ENCODE measurements at regions not wholly inside any gene's neighbourhood (a gene's known extent, or its start where the extent isn't known, plus 50 kb on each side); places are given as distances from the start of the nearest gene placed in this dataset.

DNA sequence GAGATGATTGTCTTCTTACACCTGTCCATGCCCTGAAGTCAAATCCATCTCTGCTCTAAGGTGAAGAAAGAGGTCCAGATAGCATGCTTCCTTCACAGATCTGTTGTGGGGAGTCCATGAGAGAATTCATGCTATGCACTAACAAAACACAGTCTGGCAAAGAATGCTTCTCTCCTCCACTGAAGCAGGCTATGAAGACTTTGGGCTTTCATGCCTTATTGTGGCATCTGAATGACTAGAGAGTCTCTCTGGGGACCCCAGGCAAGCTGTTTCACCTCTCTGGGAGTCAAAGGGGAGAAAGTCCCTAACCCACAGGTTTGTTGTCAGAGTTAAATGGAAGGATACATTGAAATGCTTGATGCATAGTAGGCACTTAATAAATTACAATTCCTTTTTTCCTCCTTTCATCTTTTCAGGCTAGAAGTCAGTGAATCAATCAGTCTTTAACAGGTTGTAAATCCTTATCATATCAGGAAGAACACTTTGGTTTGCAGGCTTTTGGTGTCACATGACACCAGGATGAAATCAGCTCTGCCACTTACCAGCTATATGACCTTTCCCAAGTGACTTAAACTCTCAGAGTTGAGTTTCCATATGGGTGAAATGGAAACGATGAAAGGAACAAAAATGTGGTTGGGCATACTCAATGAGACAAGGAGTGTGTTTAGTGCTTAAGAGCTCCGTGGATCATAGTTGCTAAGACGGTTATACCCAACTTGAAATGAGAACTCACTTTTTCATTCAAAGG, 200.1 kb upstream of the DAB1 start:
- H3K4me3 ChIP-seq (ENCODE audit: low read depth, low read length) = no peak overlapping the region
- TF ChIP-seq, protein P1, sequence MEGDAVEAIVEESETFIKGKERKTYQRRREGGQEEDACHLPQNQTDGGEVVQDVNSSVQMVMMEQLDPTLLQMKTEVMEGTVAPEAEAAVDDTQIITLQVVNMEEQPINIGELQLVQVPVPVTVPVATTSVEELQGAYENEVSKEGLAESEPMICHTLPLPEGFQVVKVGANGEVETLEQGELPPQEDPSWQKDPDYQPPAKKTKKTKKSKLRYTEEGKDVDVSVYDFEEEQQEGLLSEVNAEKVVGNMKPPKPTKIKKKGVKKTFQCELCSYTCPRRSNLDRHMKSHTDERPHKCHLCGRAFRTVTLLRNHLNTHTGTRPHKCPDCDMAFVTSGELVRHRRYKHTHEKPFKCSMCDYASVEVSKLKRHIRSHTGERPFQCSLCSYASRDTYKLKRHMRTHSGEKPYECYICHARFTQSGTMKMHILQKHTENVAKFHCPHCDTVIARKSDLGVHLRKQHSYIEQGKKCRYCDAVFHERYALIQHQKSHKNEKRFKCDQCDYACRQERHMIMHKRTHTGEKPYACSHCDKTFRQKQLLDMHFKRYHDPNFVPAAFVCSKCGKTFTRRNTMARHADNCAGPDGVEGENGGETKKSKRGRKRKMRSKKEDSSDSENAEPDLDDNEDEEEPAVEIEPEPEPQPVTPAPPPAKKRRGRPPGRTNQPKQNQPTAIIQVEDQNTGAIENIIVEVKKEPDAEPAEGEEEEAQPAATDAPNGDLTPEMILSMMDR (IDR thresholded peaks at IDR 0.05; ENCODE audit: control insufficient read depth, extremely low read depth, insufficient read depth) = no peak
- no peak for DNase-seq (ENCODE audit: low read depth)

DNA sequence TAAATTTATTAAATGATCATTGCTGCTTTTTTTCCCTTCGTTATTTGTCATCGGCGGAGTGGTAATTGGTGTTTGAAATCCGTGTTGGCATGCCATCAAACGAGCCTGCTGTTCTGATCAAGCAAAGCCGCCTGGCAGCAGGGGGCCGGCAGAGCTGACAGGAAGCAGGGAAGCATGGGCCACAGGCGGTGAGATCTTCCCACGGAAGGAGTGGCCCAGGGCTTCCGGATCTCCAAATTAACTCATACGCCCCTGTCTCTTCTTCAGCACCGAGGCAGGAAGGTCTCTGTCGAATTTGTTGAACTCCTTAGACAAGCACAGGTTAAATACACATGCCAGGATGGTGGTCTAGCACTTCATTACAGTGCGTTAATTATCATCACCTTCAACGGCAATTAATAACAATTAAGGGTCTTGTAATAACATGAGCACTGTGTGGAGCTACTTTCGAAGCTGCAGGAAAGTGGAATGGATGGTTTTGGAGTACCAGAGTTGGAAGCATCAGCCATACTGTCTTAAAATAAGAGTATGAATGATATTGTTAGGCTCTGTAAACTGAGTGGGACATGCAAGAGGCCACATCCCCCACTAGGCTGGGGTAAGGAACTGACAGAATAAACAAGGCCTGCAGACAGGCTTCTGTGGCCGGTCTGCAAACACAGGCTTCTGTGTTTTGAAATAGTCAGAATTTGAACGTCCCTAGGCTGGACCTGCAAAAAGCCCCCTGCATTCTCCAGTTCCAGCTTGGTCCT, 199.4 kb upstream of the DAB1 start:
- no peak for DNase-seq (ENCODE audit: low read depth)
- TF ChIP-seq, protein P1 (IDR thresholded peaks at IDR 0.05; ENCODE audit: control insufficient read depth, extremely low read depth, insufficient read depth) = no peak
- H3K4me3 ChIP-seq (ENCODE audit: low read depth, low read length) = no peak overlapping the region

DNA sequence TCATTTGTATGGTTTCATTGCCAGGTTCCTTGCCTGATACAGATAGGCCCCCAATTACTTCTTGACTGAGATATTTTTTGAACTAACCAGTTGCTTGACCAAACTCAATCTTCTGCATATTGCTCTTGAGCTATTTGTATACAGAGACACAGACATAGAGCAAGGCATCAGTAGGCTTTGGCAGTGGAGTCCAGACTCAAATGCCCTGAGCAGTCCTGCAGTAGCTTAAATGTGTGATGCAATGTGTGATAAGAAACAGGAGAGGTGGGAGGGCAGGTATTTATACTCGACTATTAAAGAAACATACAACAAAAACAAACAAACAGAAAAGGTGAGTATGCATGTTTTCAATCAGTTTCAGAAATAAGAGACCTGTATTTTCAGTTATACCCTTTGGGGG, 197.9 kb upstream of the DAB1 start:
- TF ChIP-seq, protein P1 (IDR thresholded peaks at IDR 0.05; ENCODE audit: control insufficient read depth, extremely low read depth, insufficient read depth) = no peak
- no peak overlapping the region for H3K4me3 ChIP-seq (ENCODE audit: low read depth, low read length)
- DNase-seq (ENCODE audit: low read depth) = no peak

DNA sequence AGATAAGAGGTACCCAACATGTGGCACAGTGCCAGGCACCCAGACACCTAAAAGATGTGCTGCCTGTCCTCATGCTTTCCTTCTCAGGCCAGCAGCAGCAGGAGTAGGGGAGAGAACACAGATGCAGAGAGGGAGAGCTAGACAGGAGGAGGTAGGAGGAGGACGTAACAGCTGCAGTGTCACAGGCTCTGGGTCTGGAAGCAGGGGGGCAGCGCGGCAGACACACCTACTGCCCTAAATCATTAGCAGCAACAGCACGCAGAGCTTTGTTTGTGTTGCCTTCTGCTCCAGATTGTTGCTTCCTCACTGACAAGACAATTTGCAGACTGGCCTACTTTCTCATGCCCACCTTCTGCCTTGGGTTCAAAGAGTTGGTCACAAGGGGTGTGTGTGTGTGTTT, 196.7 kb upstream of the DAB1 start:
- no peak overlapping the region for H3K4me3 ChIP-seq (ENCODE audit: low read depth, low read length)
- TF ChIP-seq, protein P1 (IDR thresholded peaks at IDR 0.05; ENCODE audit: control insufficient read depth, extremely low read depth, insufficient read depth) = no peak
- DNase-seq (ENCODE audit: low read depth) = no peak

DNA sequence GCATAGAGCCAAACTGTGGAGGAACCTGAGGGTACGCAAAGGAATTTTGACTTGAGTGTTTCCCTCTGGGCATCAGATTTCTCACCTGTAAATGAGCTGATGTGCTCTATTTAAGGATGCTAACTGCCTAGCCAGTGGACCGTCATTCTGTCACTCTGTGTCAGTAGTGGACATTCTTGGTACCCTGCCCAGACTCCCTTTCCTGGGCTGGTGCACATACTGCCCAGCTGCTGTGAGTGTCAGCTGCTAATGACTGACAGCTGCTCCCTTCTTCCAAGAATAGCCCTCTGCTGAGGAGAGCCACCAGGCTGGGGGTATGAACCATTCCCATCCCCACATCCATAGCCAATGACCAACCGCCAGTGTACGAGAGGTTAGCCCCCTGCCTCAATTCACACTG, 193.1 kb upstream of the DAB1 start:
- DNase-seq (ENCODE audit: low read depth) = no peak
- TF ChIP-seq, protein P1 (IDR thresholded peaks at IDR 0.05; ENCODE audit: control insufficient read depth, extremely low read depth, insufficient read depth) = no peak
- no peak overlapping the region for H3K4me3 ChIP-seq (ENCODE audit: low read depth, low read length)

DNA sequence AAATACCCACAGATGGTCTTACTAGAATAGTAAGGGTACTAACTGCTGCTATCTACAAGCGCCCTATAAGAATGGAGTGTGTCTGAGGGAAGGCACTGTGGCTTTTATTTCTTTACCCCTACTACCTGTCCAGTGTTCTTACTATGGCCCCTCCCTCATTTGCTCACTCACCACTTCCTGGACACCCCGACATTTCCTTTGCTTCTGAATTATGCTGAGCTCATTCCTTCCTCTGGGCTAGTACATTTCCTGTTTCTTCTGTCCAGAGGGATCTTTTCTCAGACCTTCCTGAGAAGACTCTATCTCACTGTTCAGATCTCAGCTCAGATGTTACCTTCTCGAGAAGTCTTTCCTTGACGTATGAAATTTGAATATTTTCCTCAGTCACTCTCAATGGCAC, 192.1 kb upstream of the DAB1 start:
- DNase-seq (ENCODE audit: low read depth) = no peak
- no peak overlapping the region for H3K4me3 ChIP-seq (ENCODE audit: low read depth, low read length)
- TF ChIP-seq, protein P1 (IDR thresholded peaks at IDR 0.05; ENCODE audit: control insufficient read depth, extremely low read depth, insufficient read depth) = no peak

All from LNCaP clone FGC (cell line).